MM.1S (cell line): ENCODE measurements at regions not wholly inside any gene's neighbourhood (a gene's known extent, or its start where the extent isn't known, plus 50 kb on each side); places are given as distances from the start of the nearest gene placed in this dataset.

ENCODE experiments used
- DNase-seq: peaks from one replicate; pipeline ENCODE4 v3.0.0-alpha.2; 2015
- H2AFZ ChIP-seq: fragments of 300-600 bp; sonication (generic); 2 replicates; pipeline ENCODE4 v1.6.0; 2016; ENCODE audit warnings: antibody characterized with exemption, low read length
- H3F3A ChIP-seq: fragments of 300-600 bp; sonication (generic); 2 replicates; pipeline ENCODE4 v1.6.1; 2016; ENCODE audit warnings: mild to moderate bottlenecking, antibody characterized with exemption, low read length, moderate library complexity, mixed read lengths; ENCODE audit not compliant: insufficient read depth
- H3K27ac ChIP-seq: fragments of 300-600 bp; sonication (generic); 2 replicates; pipeline ENCODE4 v1.5.1; 2016; ENCODE audit warnings: mild to moderate bottlenecking, low read length
- H3K27me3 ChIP-seq: fragments of 300-600 bp; sonication (generic); replicated peaks from 2 replicates; pipeline ENCODE4 v1.6.0; 2016; ENCODE audit warnings: low read length; ENCODE audit not compliant: insufficient read depth
- H3K36me3 ChIP-seq: fragments of 300-600 bp; sonication (generic); replicated peaks from 2 replicates; pipeline ENCODE4 v1.6.1; 2016; ENCODE audit warnings: mild to moderate bottlenecking, low read length, mixed read lengths; ENCODE audit not compliant: insufficient read depth
- H3K4me1 ChIP-seq: fragments of 300-600 bp; sonication (generic); 2 replicates; pipeline ENCODE4 v1.6.1; 2016; ENCODE audit warnings: low read length, mixed read lengths
- H3K4me2 ChIP-seq: fragments of 300-600 bp; sonication (generic); 2 replicates; pipeline ENCODE4 v1.6.0; 2016; ENCODE audit warnings: low read depth, low read length
- H3K4me3 ChIP-seq: fragments of 300-600 bp; sonication (generic); 2 replicates; pipeline ENCODE4 v1.5.1; 2016; ENCODE audit warnings: low read length, mixed read lengths
- H3K79me2 ChIP-seq: fragments of 300-600 bp; sonication (generic); 2 replicates; pipeline ENCODE4 v1.6.1; 2016; ENCODE audit warnings: mixed run types, low read length, mixed read lengths
- H3K9ac ChIP-seq: fragments of 300-600 bp; sonication (generic); 2 replicates; pipeline ENCODE4 v1.6.1; 2016; ENCODE audit warnings: low read length, mixed read lengths
- H3K9me2 ChIP-seq: fragments of 300-600 bp; sonication (generic); replicated peaks from 2 replicates; pipeline ENCODE4 v1.6.1; 2016; ENCODE audit warnings: mild to moderate bottlenecking, low read length, mixed read lengths; ENCODE audit not compliant: insufficient read depth
- H3K9me3 ChIP-seq: fragments of 300-600 bp; sonication (generic); replicated peaks from 2 replicates; pipeline ENCODE4 v1.6.1; 2016; ENCODE audit warnings: mild to moderate bottlenecking, low read length, mixed read lengths; ENCODE audit not compliant: insufficient read depth
- H4K20me1 ChIP-seq: fragments of 300-600 bp; sonication (generic); 2 replicates; pipeline ENCODE4 v1.6.1; 2016; ENCODE audit warnings: mild to moderate bottlenecking, low read length, moderate library complexity, mixed read lengths; ENCODE audit not compliant: insufficient read depth
- EZH2 ChIP-seq: fragments of 300-600 bp; sonication (generic); optimal IDR thresholded peaks from 2 replicates; pipeline ENCODE3; 2017; ENCODE audit warnings: low read depth, mild to moderate bottlenecking, antibody characterized with exemption, low read length, mixed read lengths
- EZH2phosphoT487 ChIP-seq: fragments of 300-600 bp; sonication (generic); IDR thresholded peaks from 2 replicates; pipeline ENCODE4 v1.6.1; 2018; ENCODE audit warnings: antibody characterized with exemption, low read length
- TF ChIP-seq, protein P1 (sequence below): fragments of 300-600 bp; sonication (generic); IDR thresholded peaks from 2 replicates; pipeline ENCODE4 v1.5.1; 2016; ENCODE audit warnings: antibody characterized with exemption, low read length, mixed read lengths

DNA sequence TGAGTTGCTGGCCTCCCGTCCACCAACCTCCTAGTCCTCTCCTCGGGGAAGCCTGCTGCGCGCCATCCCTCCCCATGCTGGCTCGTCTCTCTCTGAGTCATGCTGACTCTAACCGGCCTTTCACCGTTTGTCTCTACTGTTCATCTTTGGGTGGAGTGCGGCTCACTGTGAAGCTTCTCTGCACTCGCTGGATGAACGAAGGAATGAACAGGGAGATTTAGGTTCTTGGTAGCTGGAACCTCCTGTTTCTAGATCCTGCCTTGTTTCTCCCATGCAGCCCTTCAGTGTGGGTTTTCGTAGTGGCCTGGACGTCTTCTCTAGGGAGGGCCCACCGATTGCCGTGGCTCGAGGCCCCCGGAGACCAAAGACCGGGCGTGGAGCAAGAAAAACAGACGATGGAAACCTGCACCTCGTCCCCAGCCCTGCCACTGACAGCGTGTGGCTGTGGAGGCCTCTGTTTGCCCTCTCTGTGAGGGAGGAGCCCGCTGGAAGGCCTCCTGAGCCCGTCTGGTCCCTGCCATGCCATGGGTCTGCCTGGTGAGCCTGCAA, 227.6 kb upstream of the C1orf174 start:
- Histone ChIP-seq H3K4me1 (no peaks in the 10 kb centered on the region), H4K20me1 (no peaks in the 10 kb centered on the region), H3K4me2 (no peak overlapping the region), H3K9me2 (no peaks in the 10 kb centered on the region), H3K27me3 (peaks cover 92% of the 10 kb centered on the region), H3K4me3 (no peak overlapping the region), H3F3A (no peaks in the 10 kb centered on the region), H3K79me2 (no peaks in the 10 kb centered on the region), H3K36me3 (no peaks in the 10 kb centered on the region), H3K9ac (no peak overlapping the region), H3K27ac (no peak overlapping the region), H2AFZ (no peak overlapping the region), H3K9me3 (no peaks in the 10 kb centered on the region)
- no peak for TF ChIP-seq EZH2phosphoT487
- no peak for TF ChIP-seq EZH2
- TF ChIP-seq, protein P1, sequence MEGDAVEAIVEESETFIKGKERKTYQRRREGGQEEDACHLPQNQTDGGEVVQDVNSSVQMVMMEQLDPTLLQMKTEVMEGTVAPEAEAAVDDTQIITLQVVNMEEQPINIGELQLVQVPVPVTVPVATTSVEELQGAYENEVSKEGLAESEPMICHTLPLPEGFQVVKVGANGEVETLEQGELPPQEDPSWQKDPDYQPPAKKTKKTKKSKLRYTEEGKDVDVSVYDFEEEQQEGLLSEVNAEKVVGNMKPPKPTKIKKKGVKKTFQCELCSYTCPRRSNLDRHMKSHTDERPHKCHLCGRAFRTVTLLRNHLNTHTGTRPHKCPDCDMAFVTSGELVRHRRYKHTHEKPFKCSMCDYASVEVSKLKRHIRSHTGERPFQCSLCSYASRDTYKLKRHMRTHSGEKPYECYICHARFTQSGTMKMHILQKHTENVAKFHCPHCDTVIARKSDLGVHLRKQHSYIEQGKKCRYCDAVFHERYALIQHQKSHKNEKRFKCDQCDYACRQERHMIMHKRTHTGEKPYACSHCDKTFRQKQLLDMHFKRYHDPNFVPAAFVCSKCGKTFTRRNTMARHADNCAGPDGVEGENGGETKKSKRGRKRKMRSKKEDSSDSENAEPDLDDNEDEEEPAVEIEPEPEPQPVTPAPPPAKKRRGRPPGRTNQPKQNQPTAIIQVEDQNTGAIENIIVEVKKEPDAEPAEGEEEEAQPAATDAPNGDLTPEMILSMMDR, result no peak
- DNase-seq, result no peak

DNA sequence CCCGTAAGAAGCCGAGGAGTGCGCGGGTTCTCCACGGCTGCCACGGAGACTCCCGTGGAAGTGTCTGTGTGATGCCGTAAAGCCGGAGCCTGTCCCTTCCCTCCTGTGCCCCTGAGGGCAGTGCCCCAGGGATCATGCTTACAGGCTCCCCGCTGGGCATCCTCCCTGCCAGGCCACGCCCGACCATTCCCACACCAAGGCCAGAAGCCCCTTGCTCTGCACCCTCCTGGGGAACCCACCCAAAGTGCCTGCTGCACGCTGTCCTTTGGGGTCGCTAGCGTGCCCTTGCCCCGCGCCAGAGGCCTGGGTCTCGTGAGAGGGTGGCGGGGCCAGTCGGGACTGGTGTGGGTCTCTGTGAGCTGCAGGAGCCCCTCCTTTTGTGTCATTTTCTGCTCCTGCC, 228.5 kb upstream of the C1orf174 start:
- Histone ChIP-seq H3F3A (no peaks in the 10 kb centered on the region), H3K4me3 (no peak overlapping the region), H3K4me2 (no peak overlapping the region), H3K79me2 (no peaks in the 10 kb centered on the region), H3K27me3 (peaks cover 92% of the 10 kb centered on the region), H3K9me2 (no peaks in the 10 kb centered on the region), H3K4me1 (no peaks in the 10 kb centered on the region), H3K9me3 (no peaks in the 10 kb centered on the region), H3K27ac (no peak overlapping the region), H3K36me3 (no peaks in the 10 kb centered on the region), H2AFZ (no peak overlapping the region), H4K20me1 (no peaks in the 10 kb centered on the region), H3K9ac (no peak overlapping the region)
- no peak for DNase-seq
- TF ChIP-seq EZH2phosphoT487, result no peak
- TF ChIP-seq, protein P1, result no peak

DNA sequence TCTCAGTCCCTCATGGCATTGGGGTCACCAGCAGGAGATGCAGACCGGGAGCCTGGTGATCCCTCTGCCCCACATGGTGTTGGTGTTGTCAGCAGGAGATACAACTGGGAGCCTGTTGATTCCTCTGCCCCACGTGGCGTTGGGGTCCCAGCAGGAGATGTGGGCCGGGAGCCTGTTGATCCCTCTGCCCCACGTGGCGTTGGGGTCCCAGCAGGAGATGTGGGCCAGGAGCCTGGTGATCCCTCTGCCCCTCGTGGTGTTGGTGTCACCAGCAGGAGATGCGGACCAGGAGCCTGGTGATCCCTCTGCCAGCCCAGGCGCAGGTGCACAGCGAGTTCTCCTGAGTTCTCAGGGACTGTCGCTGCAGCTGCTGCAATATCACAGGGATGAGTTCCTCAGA, 229.6 kb upstream of the C1orf174 start:
- H3K9ac ChIP-seq, result no peak overlapping the region
- TF ChIP-seq EZH2phosphoT487, result no peak
- TF ChIP-seq, protein P1, result no peak
- no peak for TF ChIP-seq EZH2
- no peak for DNase-seq

More for the DNA sequence above, 229.6 kb upstream of the C1orf174 start:
- Histone ChIP-seq H3K79me2 (no peaks in the 10 kb centered on the region), H4K20me1 (no peaks in the 10 kb centered on the region), H3K4me1 (no peaks in the 10 kb centered on the region), H3K4me2 (no peak overlapping the region), H3K27me3 (peaks cover 97% of the 10 kb centered on the region), H3K4me3 (no peak overlapping the region), H3K9me3 (no peaks in the 10 kb centered on the region), H3K9me2 (no peaks in the 10 kb centered on the region), H3F3A (no peaks in the 10 kb centered on the region), H2AFZ (no peak overlapping the region), H3K27ac (no peak overlapping the region), H3K36me3 (no peaks in the 10 kb centered on the region)
